Body of pancreas (tissue), 4 donors: ENCODE measurements at regions not wholly inside any gene's neighbourhood (a gene's known extent, or its start where the extent isn't known, plus 50 kb on each side); places are given as distances from the start of the nearest gene placed in this dataset.

Experiments
- ATAC-seq: fragments of 150-250 bp; one replicate; pipeline ENCODE4 v1.9.1; 2016
- DNase-seq, 4 donors: peaks; one replicate each; pipeline ENCODE4 v3.0.0-alpha.2; 2019
- H3K27ac ChIP-seq, 4 donors: fragments of 200-600 bp; sonication (generic); 1 replicate in 3 of 4; 2 replicates in 1 of 4; pipeline versions ENCODE4 v1.5.1 to v1.6.1; 2016 to 2019; ENCODE audit warnings: mild to moderate bottlenecking in 1 of 4, mixed read lengths in 1 of 4, moderate library complexity in 1 of 4
- H3K27me3 ChIP-seq, 2 donors: fragments of 200-600 bp; sonication (generic); one replicate each; pipeline ENCODE4 v1.6.0; 2016; ENCODE audit warnings: mild to moderate bottlenecking in 1 of 2
- H3K36me3 ChIP-seq, 2 donors: fragments of 200-600 bp; sonication (generic); replicated peaks in 1 of 2; 2 replicates each; pipeline ENCODE4 v1.5.1; 2016; ENCODE audit warnings: low read depth in 2 of 2; ENCODE audit not compliant: insufficient read depth in 1 of 2
- H3K4me1 ChIP-seq: fragments of 200-600 bp; sonication (generic); one replicate; pipeline ENCODE4 v1.6.0; 2016
- H3K4me3 ChIP-seq, 2 donors: fragments of 200-600 bp; sonication (generic); 1 replicate in 1 of 2; 2 replicates in 1 of 2; pipeline ENCODE4 v1.5.1; 2016 to 2019
- H3K9me3 ChIP-seq, 3 donors: fragments of 200-600 bp; sonication (generic); 1 replicate in 2 of 3; 2 replicates in 1 of 3; pipeline ENCODE4 v1.5.1; 2016
- POLR2A ChIP-seq, 3 donors: fragments of 450-650 bp; IDR thresholded peaks; one replicate each; pipeline ENCODE4 v1.6.1; 2016; ENCODE audit warnings: antibody characterized with exemption in 3 of 3, mild to moderate bottlenecking in 2 of 3
- WGBS, 2 donors: methylation state at CpG; one replicate each; pipeline ENCODE4 v1.1.5; 2017; 5-methylcytosine and 5-hydroxymethylcytosine counted together
- intact Hi-C: fragments of 100-400 bp; cut with DNase I; formaldehyde crosslinking; loops from one replicate; pipeline ENCODE4 v1.15.1; 2023
- TF ChIP-seq, protein P1 (sequence below), 7 experiments: fragments of 450-650 bp in 4 of 7; fragments of 200-600 bp in 3 of 7; sonication (generic) in 3 of 7; IDR thresholded peaks; one replicate each; pipeline ENCODE4 v1.5.1; 2016 to 2019; ENCODE audit warnings: antibody characterized with exemption in 7 of 7

DNA sequence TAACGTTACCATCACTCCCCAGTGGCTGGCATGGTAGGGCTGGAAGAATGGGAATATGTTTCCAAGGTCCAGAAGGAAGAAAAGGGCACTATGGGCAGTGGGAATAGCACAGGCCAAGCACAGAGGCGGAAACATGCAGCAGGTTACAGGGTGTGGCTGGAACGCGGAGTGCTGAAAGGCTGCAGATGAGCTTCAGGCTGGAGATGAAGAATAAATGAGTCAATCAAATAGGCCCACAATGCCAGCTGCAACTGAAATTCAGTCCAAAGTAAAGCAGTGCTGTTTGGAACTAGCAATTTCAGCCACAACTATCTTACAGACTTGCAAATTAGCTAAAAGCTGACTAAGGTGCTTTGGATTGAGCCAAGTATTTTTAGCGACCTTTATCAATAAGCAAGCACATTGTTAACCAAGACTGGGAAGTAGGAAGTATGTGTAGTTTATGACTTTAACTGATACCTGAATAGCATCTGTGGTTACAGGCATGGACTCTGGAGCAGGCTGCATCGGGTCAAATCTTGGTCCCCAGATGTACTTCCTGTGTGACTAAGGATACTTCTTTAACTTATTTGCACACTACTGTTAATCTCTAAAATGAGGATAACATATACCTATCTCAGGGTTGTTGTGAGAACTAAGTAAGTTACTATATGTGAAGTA lies 77.5 kb upstream of the CTTNBP2 start:
- Histone ChIP-seq H3K4me3 (no peak overlapping the region), H3K27me3 (no peaks in the 10 kb centered on the region), H3K4me1 (no peaks in the 10 kb centered on the region), H3K9me3 (no peaks in the 10 kb centered on the region), H3K36me3 (no peaks in the 10 kb centered on the region), H3K27ac (peak overlapping the region in 1 of 4 donors; percentile 34)
- ATAC-seq: no peak
- DNase-seq: no peak
- 57 to 60% methylated on average over 6 of the region's 6 CpGs for WGBS, 2 donors
- intact Hi-C loops: no loop called here
- TF ChIP-seq, protein P1, sequence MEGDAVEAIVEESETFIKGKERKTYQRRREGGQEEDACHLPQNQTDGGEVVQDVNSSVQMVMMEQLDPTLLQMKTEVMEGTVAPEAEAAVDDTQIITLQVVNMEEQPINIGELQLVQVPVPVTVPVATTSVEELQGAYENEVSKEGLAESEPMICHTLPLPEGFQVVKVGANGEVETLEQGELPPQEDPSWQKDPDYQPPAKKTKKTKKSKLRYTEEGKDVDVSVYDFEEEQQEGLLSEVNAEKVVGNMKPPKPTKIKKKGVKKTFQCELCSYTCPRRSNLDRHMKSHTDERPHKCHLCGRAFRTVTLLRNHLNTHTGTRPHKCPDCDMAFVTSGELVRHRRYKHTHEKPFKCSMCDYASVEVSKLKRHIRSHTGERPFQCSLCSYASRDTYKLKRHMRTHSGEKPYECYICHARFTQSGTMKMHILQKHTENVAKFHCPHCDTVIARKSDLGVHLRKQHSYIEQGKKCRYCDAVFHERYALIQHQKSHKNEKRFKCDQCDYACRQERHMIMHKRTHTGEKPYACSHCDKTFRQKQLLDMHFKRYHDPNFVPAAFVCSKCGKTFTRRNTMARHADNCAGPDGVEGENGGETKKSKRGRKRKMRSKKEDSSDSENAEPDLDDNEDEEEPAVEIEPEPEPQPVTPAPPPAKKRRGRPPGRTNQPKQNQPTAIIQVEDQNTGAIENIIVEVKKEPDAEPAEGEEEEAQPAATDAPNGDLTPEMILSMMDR (IDR thresholded peaks at IDR 0.05): no peak
- no peak for TF ChIP-seq POLR2A (IDR thresholded peaks at IDR 0.05)

DNA sequence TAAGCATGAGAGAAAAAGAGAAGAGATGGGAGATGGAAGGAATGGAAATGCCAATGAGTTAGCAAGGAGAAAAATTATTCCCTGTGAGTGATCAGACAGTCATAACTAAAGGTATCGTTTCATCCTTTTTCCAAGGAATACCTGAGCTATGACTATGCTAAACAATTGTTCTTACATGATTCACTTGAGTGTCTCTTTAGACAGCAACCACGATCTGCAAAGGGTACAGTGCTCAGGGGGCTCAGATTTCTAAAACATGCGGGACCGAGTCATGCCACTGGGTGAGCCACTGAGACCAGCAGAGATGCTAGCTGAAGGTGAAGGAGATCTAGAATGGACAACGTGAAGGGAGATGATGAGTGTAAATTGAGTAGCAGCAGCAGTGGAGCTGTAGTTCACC lies 78.0 kb upstream of the CTTNBP2 start:
- Histone ChIP-seq H3K27ac (peak overlapping the region in 2 of 4 donors; percentile 34 to 36), H3K4me3 (no peak overlapping the region), H3K27me3 (no peaks in the 10 kb centered on the region), H3K9me3 (no peaks in the 10 kb centered on the region), H3K4me1 (no peaks in the 10 kb centered on the region), H3K36me3 (no peaks in the 10 kb centered on the region)
- 71 to 78% methylated on average over 5 of the region's 5 CpGs for WGBS, 2 donors
- TF ChIP-seq, protein P1 (IDR thresholded peaks at IDR 0.05): no peak
- TF ChIP-seq POLR2A (IDR thresholded peaks at IDR 0.05): no peak
- DNase-seq: no peak
- ATAC-seq: no peak
- intact Hi-C loops: no loop called here

DNA sequence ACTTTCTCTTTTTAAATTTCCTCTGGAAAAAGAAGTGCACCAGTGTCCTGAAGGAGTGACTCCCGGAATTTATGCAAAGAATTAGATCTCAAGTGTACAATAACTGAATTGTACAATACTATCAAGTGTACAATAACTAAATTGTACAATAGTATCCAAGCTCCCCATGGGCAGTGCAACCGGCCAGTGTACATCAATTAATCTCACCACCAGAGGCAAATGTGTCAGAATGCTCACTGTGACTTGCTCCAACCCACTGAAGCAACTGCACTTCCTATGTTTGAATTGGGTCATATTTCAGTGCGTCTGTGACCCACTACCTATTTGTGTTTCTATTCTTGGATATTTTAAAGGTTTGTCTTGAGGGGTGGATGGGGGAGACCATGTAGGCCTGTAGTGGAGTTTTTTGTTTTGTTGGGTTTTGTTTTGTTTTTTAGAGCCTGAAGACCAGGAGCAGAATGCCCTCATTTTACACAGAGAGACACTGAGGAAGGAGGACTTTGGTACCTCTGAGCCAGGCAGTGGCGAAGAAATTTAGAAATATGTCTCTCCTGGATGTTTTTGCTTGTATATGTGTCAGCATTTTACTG lies 78.5 kb upstream of the CTTNBP2 start:
- H3K36me3 ChIP-seq: no peaks in the 10 kb centered on the region
- H3K27me3 ChIP-seq: no peaks in the 10 kb centered on the region
- no peak overlapping the region for H3K4me3 ChIP-seq
- peak overlapping the region in 2 of 4 donors; percentile 34 to 36 for H3K27ac ChIP-seq
- TF ChIP-seq, protein P1 (IDR thresholded peaks at IDR 0.05): peak in 2 of 7 experiments; percentile 13 to 15
- TF ChIP-seq POLR2A (IDR thresholded peaks at IDR 0.05): no peak
- 35 to 38% methylated on average over 4 of the region's 4 CpGs for WGBS, 2 donors
- intact Hi-C loops: no loop called here
- DNase-seq (peak in 1 of 4 donors; percentile 13), ATAC-seq (peak; percentile 65)
- H3K4me1 ChIP-seq: no peaks in the 10 kb centered on the region
- H3K9me3 ChIP-seq: no peaks in the 10 kb centered on the region

DNA sequence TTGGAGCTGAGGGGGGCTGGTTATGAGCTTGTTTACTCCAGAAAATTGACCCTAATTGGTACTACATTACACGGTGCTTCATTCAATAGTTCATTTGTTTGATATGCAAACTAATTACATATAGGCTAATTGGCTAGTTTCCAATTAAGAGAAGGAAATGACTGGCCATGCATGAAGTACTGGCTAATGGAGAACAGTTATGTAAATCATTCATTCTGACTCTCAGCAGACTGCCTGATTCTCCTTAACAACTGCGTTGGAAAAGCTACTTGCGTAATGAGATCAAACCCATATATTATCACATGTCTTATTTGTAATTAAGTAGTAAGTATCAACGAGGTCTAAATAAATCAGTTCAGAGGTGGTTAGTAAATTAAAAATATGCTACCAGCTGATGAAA lies 81.8 kb upstream of the CTTNBP2 start:
- TF ChIP-seq POLR2A (IDR thresholded peaks at IDR 0.05): no peak
- TF ChIP-seq, protein P1 (IDR thresholded peaks at IDR 0.05): no peak
- no peak overlapping the region for H3K27ac ChIP-seq
- WGBS, 2 donors: 51 to 65% methylated on average over 4 of the region's 4 CpGs
- no peak overlapping the region for H3K4me3 ChIP-seq
- H3K4me1 ChIP-seq: no peaks in the 10 kb centered on the region
- ATAC-seq (no peak), DNase-seq (no peak)
- intact Hi-C loops: no loop called here
- H3K36me3 ChIP-seq: no peaks in the 10 kb centered on the region
- H3K27me3 ChIP-seq: no peaks in the 10 kb centered on the region
- H3K9me3 ChIP-seq: no peaks in the 10 kb centered on the region

DNA sequence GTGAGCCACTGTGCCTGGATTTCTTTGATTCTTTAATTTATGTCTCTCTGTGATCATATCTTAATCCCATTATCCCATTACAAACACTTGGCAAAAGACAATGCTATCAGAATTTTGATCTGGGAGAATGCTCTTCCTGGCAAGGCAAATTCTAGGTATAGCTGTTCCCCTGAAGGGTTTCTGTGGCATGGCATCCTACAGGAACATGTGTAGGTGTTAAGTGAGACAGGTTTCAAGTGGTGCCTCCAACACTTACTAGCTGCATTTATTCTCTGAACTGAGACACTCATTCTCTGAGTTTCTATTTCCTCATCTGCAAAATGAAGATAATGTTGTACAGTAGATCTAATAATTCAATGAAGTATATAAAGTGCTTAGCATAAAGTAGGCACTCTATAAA lies 87.1 kb upstream of the CTTNBP2 start:
- Histone ChIP-seq H3K27ac (no peak overlapping the region), H3K4me3 (no peak overlapping the region), H3K4me1 (no peaks in the 10 kb centered on the region), H3K36me3 (no peaks in the 10 kb centered on the region), H3K27me3 (no peaks in the 10 kb centered on the region), H3K9me3 (no peaks in the 10 kb centered on the region)
- DNase-seq (no peak), ATAC-seq (no peak)
- TF ChIP-seq POLR2A (IDR thresholded peaks at IDR 0.05): no peak
- intact Hi-C loops: no loop called here
